NCI-H146 treated with DMSO at 0.1 percent for 48 hours (cell line): ENCODE measurements at regions not wholly inside any gene's neighbourhood (a gene's known extent, or its start where the extent isn't known, plus 50 kb on each side); places are given as distances from the start of the nearest gene placed in this dataset.

Experiments
- DNase-seq: peaks from one replicate; lab custom pipeline; 2025; ENCODE audit not compliant: unreplicated experiment; lab: John Stamatoyannopoulos, UW

GRCh38 chr6:48826901-48827701 is 636.0 kb downstream of the MMUT start:
- no peak for DNase-seq

- DNase-seq = no peak
These were observed 636.9 kb downstream of the MMUT start for GRCh38 chr6:48826152-48826515.

DNA sequence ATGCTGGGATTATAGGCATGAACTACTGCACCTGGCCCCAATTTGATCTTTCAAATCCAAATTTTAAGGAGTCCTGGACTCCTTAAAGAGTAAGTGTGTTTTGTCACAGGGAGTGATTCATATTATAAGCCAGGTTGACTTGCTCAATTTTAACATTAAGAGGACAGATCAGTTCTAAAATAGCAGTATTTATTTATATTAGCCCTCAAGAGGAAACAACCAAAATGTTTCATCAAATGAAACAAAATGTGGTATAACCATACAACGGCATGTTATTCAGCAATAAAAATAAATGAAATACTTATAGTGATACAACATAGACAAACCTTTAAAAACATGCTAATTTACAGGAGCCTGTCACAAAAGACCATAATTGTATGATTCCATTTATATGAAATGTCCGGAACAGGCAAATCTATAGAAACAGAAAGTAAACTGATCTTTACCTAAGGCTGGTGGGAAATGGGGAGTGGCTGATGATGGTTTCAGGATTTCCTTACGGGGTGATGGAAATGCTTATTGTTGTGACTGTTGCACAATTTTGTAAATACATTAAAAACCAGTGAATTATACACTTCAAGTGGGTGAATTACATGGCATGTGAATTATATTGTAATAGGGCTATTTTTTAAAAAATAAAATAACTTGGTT is 637.4 kb downstream of the MMUT start:
- no peak for DNase-seq

DNA sequence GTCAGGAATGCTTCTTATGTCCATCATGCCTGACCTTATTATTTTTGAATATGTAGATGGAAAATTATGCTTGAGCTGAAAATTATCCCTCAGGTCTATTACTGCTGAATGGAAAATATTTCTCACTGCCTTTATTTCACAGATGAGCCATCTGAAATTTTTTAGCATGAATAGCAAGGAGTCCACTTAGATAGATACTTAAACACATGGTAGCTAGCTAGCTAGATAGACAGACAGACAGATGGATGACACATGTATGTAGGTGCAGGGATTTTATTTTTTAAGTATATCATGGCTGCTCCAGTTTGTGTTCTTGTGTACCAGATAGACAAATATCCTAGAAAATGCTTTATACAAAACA is 645.0 kb downstream of the MMUT start:
- no peak for DNase-seq

GRCh38 chr6:48817333-48818051 is 645.6 kb downstream of the MMUT start:
- no peak for DNase-seq

- no peak for DNase-seq
These were observed 648.1 kb downstream of the MMUT start for GRCh38 chr6:48814957-48815356.

GRCh38 chr6:48813836-48814235 is 649.2 kb downstream of the MMUT start:
- no peak for DNase-seq

GRCh38 chr6:48809700-48810099 is 653.4 kb downstream of the MMUT start:
- no peak for DNase-seq

GRCh38 chr6:48809245-48809644 is 653.8 kb downstream of the MMUT start:
- DNase-seq = no peak

- no peak for DNase-seq
These were observed 664.8 kb downstream of the MMUT start for GRCh38 chr6:48798296-48798695.

DNA sequence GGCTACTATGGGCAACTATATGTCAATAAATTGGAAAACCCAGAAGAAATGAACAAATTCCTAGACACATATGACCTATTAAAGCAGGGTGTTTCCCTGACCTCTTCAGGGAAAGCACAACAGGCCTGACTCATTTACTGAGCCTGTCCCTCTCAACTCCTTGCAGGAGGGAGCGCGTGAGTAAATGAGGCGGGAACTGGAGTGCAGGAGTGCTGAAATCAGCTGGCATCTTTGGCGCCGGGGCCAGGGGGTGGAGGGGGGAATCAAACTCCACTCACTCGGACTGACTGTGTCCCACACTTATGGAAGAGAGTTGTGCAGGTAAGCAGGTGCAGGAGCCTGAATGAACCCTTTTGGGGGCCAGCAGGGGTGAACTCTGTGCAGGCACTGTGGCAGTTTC is 671.2 kb upstream of the PTCHD4 start:
- DNase-seq = no peak

DNA sequence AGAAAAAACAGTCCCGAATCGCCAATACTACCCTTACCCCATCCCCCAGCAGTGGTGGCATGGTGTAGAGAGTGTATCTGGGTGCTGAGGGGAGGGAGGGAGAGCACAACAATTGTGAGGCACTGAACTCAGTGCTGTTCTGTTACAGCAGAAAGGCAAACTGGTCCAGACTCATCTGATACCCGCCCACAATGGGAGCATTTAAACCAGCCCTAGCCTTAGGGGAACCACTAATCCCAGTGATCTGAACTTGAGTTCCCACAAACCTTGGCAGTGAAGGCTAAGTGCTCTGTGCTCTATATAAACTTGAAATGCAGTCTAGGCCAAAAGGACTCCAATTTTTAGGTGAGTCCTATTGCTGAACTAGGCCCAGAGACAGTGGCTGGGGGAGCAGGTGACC is 666.4 kb upstream of the PTCHD4 start:
- DNase-seq = no peak

GRCh38 chr6:48775157-48775556 is 664.2 kb upstream of the PTCHD4 start:
- DNase-seq = no peak

DNA sequence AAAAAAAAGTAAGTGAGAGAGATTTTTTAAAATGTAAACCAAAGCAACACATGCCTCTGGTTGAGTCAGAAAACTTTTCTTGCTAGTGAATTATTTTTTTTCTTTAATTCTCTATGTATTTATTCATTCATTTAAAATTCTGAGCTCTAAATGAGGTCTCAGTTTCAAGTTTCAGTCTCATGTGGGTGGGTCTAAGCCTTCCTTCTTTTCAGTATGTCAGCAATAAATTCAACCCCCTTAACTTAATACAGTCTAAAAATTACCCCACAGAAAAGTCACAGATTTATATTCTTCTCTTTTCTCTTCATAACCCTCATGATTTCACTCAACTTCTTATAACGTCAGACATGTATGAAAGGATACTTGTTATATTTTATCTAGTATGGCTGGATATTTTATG is 663.3 kb upstream of the PTCHD4 start:
- DNase-seq = no peak

DNA sequence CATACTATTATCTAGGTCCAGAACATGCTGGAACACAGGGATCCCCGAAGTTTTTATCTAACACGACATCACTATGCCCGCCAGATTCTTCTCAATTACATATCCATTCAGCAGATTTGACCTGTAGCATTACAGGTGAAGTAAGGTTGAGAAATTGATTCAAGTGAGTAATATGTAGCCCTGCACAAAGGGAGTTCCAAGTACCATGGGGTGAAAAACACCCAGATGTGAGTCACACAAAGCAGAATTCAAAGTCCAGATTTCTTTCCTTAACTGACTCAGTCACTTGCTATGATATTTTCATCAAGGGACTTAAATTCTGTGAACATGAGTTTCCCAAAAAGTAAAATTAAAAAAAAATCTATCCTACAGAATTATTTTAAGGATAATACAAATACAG is 655.4 kb upstream of the PTCHD4 start:
- no peak for DNase-seq

DNA sequence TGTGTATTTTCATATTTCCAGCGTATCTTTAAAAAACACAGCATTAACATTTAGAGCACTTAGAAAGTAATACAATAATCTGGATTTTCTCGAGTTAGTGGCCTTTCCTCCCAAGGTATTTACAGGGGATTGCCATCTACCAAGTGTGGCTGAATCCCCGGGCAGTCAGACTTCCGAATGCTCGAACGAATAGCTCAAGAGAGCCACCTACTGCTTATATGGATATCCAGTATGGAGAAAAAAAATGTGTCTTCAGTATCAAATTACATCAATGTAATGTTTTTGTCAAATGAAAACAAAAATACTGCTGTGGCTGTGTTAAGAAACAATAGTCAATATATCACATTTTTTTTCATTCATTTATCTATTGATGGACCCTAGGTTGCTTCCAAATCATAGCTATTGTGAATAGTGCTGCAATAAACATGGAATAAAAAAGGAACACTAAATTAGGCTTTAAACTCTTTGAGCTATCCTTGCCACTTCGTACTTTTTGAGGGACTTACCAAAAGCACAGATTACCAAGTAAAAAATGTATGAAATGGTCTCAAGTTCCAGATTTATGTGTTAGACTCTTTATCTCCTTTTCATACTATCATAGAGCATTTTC is 654.5 kb upstream of the PTCHD4 start:
- DNase-seq = peak; percentile 81

- no peak for DNase-seq
These were observed 653.5 kb upstream of the PTCHD4 start for GRCh38 chr6:48764286-48765044.

GRCh38 chr6:48757661-48758060 is 646.7 kb upstream of the PTCHD4 start:
- DNase-seq = no peak

DNA sequence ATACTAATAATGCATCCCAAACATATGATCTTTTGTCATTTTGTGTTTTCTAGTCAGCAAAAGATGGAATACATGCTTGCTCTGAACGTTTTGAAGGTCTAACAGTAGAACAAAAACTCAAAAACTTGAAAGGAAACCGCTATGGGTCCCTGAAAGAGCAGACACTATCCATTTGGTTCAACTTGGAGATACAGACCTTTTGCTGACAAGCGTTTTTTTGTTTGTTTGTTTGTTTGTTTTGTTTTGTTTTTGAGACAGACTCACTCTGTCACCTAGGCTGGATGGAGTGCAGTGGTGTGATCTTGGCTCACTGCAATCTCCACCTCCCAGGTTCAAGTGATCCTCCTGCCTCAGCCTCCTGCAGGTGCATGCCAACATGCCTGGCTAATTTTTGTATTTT is 644.3 kb upstream of the PTCHD4 start:
- DNase-seq = no peak

- no peak for DNase-seq
These were observed 643.6 kb upstream of the PTCHD4 start for GRCh38 chr6:48754641-48755040.

GRCh38 chr6:48750861-48751260 is 639.9 kb upstream of the PTCHD4 start:
- no peak for DNase-seq
